NCI-H1930 (cell line): ENCODE measurements at regions not wholly inside any gene's neighbourhood (a gene's known extent, or its start where the extent isn't known, plus 50 kb on each side); places are given as distances from the start of the nearest gene placed in this dataset.
"Not testable (repeated sequence)": the region's sequence is repeated elsewhere in the genome, so short reads cannot be mapped to it uniquely, and the experiment has no call there.

Source experiments
- DNase-seq, 2 experiments: peaks; one replicate each; lab custom pipeline; 2025; lab: John Stamatoyannopoulos, UW

DNA sequence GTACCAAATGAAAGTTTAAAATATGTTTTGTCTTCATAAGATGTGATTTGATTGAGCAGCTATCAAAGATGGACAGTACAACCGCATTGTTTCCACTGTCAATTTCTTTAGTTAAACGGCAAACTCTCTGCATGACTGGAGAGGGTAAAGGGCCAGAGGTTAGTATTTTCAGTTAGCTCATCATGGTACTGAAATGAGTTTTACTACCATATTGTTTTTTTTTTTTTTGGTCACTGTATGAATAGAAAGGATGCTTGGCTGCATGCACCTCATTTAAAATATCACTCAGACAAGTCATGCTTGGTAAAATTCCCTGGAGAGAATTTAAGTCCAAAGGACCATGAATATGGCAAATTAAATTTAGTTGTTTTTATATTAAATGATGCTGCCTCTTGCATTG, 942.1 kb upstream of the SPRY2 start:
- DNase-seq: no peak

GRCh38 chr13:81275666-81276258, 934.8 kb upstream of the SPRY2 start:
- no peak for DNase-seq

DNA sequence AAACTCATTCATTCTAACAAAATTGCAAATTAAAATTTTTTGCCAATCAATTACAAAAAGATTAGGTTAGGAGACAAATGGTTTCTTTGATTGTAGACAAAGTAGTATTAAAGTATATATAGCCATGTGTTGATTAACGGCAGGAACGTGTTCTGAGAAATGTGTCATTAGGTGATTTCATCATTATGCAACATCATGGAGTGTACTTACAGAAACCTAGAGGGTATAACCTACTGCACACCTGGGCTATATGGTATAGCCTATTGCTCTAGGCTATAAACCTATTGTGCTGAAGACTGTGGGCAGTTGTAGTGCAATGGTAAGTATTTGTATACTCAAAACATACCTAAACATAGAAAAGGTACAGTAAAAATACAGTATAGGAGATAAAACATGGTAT, 906.8 kb upstream of the SPRY2 start:
- no peak for DNase-seq

DNA sequence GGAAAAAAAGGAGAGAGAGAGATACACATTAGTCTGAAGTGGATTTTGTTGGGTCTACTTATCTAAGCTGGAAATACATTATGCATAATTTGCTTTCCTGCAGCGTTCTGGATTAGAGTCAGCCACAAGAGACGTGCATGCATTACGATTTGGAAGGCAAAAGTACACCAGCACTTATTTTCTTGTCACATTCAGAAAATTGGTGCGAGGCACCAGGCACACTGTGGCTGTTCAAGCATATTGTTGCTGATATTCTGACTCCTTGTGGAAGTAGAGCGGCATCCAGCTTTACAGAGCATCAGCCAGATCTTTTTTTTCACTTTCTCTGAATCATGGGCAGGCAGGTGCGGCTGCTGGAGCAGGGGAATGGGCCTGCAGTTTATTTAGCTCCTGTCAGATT, 905.6 kb upstream of the SPRY2 start:
- DNase-seq: no peak

- no peak for DNase-seq
Measured at GRCh38 chr13:81244011-81244410, 903.1 kb upstream of the SPRY2 start.

DNA sequence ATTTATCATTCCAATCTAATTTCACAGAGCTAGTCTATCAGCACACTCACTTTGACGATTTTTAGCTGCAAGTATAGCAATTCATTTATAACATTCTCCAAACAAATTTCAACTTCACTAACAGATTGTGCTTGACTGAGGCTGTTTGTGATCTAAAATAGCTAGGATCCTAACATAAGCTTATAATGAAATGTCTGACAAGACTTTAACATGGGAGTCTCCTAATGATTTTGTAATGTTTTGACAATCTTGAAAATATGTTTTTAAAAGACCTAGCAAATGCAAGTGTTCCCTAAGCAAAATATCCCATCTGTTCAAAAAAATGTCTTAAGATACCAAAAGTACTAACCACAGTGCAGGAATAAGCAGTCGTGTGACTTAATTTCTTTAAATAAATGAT, 889.5 kb upstream of the SPRY2 start:
- no peak for DNase-seq

GRCh38 chr13:81226830-81227229, 885.9 kb upstream of the SPRY2 start:
- not testable (repeated sequence) for DNase-seq

- DNase-seq: no peak
Measured at GRCh38 chr13:81224209-81224833, 883.4 kb upstream of the SPRY2 start.

DNA sequence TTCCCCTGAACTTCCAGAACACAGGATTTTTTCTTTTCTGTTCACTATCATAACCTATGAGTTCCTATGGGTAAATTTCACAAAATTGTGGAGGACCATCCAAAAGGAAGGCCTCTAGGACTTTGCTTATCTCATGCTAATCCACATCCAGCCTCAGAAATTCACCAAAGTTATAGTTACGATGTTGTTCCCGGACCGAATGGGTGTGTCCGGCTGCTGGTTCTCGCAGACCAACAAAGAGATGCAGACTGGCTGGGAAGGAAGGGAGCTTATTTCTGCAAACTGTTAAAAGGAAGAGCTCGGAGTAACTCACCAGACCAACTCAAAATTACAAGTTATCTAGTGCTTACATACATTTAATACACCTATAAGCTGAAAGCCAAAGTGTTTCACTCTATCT, 882.9 kb upstream of the SPRY2 start:
- no peak for DNase-seq

- no peak for DNase-seq
Measured at GRCh38 chr13:81211713-81212112, 870.8 kb upstream of the SPRY2 start.

GRCh38 chr13:81207636-81208035, 866.7 kb upstream of the SPRY2 start:
- DNase-seq: no peak

DNA sequence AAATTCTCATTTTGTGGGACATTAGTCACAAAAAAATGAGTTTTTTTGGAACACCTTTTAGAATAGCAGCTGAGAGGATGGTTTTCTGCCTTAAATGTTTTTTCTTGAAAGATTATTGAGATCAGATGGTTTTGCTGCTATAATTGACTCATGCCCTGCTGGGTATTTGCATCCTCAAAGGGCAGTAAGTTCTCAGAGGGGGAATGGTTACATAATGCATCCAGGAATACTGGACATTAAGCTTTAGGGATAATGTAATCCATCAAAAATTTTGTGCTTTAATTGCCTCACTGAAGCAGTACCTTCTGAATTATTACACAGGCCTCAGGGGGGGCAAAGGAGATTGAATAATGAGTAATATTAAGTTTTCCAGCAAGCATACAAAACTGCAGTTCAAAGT, 866.3 kb upstream of the SPRY2 start:
- DNase-seq: no peak

DNA sequence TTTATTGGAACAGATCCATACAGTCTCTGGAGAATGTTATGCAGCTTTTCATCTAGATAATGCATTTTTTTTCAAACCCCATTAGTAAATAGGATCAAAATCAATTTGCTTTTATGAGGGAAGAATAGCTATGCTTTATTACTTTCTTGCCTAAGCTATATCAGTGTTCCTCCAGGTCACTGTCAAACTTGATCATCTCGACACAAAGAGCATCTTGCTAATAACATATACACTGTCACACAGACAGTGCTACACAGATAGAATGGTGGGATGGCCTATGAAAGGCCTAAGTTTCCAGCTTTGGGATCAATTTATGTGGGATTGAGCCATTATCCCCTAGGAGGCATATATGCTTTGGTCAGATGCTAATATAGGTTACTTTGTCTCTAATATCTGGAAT, 862.9 kb upstream of the SPRY2 start:
- DNase-seq: no peak

- DNase-seq: no peak
Measured at GRCh38 chr13:81199956-81200355, 859.0 kb upstream of the SPRY2 start.

DNA sequence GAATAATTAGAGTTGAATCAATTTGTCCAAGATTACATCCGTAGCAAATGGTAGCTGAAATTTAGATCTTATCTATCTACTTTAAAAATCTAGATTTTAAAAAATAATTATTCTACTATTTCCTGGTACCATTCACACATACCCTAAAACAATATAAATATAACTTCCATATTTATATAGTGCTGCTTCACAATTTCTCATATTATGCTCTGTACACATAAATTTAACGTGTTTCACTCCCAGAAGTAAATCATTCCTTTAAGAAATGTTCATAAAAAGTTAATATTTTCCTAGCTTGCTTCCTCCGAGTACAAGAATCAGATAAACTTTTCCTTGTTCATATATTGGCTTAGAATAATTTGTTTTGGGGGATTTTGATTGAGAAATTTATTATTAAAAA, 857.0 kb upstream of the SPRY2 start:
- DNase-seq: no peak

GRCh38 chr13:81197483-81197882, 856.6 kb upstream of the SPRY2 start:
- DNase-seq: no peak

DNA sequence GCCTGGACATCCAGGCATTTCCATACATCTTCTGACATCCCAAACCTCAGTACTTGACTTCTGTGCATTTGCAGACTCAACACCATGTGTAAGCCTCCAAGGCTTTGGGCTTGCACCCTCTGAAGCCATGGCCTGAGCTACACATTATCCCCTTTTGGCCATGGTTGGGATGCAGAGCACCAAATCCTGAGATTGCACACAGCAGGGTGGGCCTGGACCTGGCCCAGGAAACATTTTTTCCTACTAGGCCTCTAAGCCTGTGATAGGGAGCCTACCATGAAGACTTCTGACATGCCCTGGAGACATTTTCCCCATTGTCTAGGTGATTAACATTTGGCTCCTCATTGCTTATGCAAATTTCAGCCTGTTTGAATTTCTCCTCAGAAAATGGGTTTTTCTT, 853.4 kb upstream of the SPRY2 start:
- DNase-seq: no peak

- no peak for DNase-seq
Measured at GRCh38 chr13:81184556-81185265, 843.8 kb upstream of the SPRY2 start.

DNA sequence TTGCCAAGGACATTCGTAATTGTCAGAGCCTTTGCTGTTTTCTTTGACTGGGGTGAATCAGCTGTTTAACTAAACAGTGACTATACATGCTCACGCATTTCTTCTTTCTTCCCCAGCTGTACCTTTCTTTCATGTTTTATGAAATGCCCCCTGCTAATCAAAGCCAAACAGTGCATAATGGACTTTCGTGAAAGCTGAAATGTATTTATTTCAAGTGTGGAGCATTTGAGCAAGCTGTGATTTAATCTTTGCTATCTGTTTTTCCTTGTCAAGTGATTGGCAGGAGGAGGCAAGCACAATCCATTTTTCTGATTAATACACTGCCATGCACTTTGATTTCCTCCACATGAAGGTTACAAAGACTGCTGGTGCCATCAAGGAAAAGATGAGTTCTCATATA, 831.7 kb upstream of the SPRY2 start:
- DNase-seq: peak in 1 of 2 experiments; percentile 50

DNA sequence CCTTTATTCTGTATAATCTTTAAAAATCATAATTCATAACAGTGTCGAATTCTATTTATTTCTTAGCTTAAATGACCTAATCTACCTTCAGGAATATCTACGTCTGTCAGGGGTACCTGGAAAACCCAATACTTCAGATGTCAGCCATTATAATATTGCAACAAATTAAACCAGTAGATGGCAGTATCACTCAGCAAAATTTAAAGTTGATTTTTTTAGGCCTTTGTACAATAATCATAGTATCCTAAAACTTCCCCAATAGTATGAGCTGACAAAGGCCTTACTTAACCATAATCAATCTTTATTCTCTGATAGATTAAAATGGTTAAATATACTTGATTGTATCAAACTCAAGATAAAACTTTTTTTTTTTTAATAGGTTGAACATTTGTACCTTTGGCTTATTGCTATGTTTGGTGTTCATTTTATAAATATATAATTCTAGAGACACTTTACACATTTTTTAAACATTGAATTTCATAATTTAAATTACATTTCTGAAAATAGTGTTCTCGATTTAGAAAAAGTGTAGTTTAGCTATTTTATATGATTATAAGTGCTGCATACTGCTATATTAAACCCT, 830.2 kb upstream of the SPRY2 start:
- DNase-seq: peak; percentile 14 to 32

GRCh38 chr13:81163823-81164222, 822.9 kb upstream of the SPRY2 start:
- DNase-seq: not testable (repeated sequence)

- DNase-seq: no peak
Measured at GRCh38 chr13:81153478-81153877, 812.6 kb upstream of the SPRY2 start.

- no peak for DNase-seq
Measured at GRCh38 chr13:81148822-81149221, 807.9 kb upstream of the SPRY2 start.
